ENCODE measurements at regions not wholly inside any gene's neighbourhood (a gene's known extent, or its start where the extent isn't known, plus 50 kb on each side); places are given as distances from the start of the nearest gene placed in this dataset.

GRCh38 chr11:112744041-112744440, 217.2 kb upstream of the NCAM1 start:
- Histone ChIP-seq H3K79me2 (no peaks in the 10 kb centered on the region), H3K27ac (no peak overlapping the region), H3K4me1 (ENCODE audit: insufficient read depth) (no peaks in the 10 kb centered on the region), H4K20me1 (ENCODE audit: insufficient read depth, poor library complexity, severe bottlenecking) (no peaks in the 10 kb centered on the region), H3K4me3 (no peak overlapping the region), H2AFZ (no peak overlapping the region), H3K36me3 (replicated peaks; ENCODE audit: insufficient read depth, low read depth) (no peaks in the 10 kb centered on the region), H3K9me2 (replicated peaks; ENCODE audit: insufficient read depth) (no peaks in the 10 kb centered on the region), H3K27me3 (peaks cover 21% of the 10 kb centered on the region), H3K4me2 (no peak overlapping the region), H3K9me3 (ENCODE audit: low read depth) (no peaks in the 10 kb centered on the region)
- TF ChIP-seq EZH2 (IDR thresholded peaks at IDR 0.05; ENCODE audit: borderline replicate concordance) (no peak), EZH2phosphoT487 (IDR thresholded peaks at IDR 0.05; ENCODE audit: low read depth, severe bottlenecking, unreplicated experiment) (no peak)
- TF ChIP-seq, protein P1, sequence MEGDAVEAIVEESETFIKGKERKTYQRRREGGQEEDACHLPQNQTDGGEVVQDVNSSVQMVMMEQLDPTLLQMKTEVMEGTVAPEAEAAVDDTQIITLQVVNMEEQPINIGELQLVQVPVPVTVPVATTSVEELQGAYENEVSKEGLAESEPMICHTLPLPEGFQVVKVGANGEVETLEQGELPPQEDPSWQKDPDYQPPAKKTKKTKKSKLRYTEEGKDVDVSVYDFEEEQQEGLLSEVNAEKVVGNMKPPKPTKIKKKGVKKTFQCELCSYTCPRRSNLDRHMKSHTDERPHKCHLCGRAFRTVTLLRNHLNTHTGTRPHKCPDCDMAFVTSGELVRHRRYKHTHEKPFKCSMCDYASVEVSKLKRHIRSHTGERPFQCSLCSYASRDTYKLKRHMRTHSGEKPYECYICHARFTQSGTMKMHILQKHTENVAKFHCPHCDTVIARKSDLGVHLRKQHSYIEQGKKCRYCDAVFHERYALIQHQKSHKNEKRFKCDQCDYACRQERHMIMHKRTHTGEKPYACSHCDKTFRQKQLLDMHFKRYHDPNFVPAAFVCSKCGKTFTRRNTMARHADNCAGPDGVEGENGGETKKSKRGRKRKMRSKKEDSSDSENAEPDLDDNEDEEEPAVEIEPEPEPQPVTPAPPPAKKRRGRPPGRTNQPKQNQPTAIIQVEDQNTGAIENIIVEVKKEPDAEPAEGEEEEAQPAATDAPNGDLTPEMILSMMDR (IDR thresholded peaks at IDR 0.05; ENCODE audit: poor library complexity): no peak
- 68% methylated on average over 2 of the region's 2 CpGs for WGBS (ENCODE audit: low lambda C conversion rate, missing lambda C conversion rate)
- DNase-seq (ENCODE audit: low spot score): no peak

DNA sequence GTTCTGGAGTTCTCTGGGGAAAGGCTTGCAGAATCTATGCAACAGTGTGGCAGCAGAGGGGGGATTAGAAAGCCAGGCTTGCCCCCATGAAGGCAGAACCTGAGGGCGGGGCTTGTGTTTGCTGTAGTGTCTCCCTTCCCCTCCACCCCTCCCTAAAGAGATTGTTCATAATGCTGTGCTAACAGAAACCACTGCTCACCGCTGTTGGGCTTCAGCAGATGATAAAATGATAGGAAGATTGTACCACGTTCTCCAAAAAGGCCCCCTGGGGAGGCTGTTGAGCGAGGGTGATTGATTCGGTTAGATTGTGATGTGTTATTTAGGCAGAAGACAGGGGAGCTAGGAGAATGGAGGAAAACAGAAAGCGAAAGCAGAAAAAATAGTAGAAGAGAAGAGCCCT, 215.2 kb upstream of the NCAM1 start:
- no peaks in the 10 kb centered on the region for H3K4me1 ChIP-seq (ENCODE audit: insufficient read depth)
- H3K4me3 ChIP-seq: no peak overlapping the region
- H3K9me3 ChIP-seq (ENCODE audit: low read depth): no peaks in the 10 kb centered on the region
- H3K27me3 ChIP-seq: peaks cover 21% of the 10 kb centered on the region
- WGBS (ENCODE audit: low lambda C conversion rate, missing lambda C conversion rate): 62% methylated on average over 6 of the region's 6 CpGs
- TF ChIP-seq, protein P1 (IDR thresholded peaks at IDR 0.05; ENCODE audit: poor library complexity): no peak
- TF ChIP-seq EZH2phosphoT487 (IDR thresholded peaks at IDR 0.05; ENCODE audit: low read depth, severe bottlenecking, unreplicated experiment) (no peak), EZH2 (IDR thresholded peaks at IDR 0.05; ENCODE audit: borderline replicate concordance) (no peak)
- H3K4me2 ChIP-seq: no peak overlapping the region
- H3K79me2 ChIP-seq: no peaks in the 10 kb centered on the region
- H4K20me1 ChIP-seq (ENCODE audit: insufficient read depth, poor library complexity, severe bottlenecking): no peaks in the 10 kb centered on the region
- no peak overlapping the region for H3K27ac ChIP-seq
- H3K9me2 ChIP-seq (replicated peaks; ENCODE audit: insufficient read depth): no peaks in the 10 kb centered on the region
- no peak overlapping the region for H2AFZ ChIP-seq
- H3K36me3 ChIP-seq (replicated peaks; ENCODE audit: insufficient read depth, low read depth): no peaks in the 10 kb centered on the region
- no peak for DNase-seq (ENCODE audit: low spot score)

GRCh38 chr11:112748252-112748651, 213.0 kb upstream of the NCAM1 start:
- H3K27me3 ChIP-seq: peaks cover 21% of the 10 kb centered on the region
- H3K4me1 ChIP-seq (ENCODE audit: insufficient read depth): no peaks in the 10 kb centered on the region
- DNase-seq (ENCODE audit: low spot score): no peak
- WGBS (ENCODE audit: low lambda C conversion rate, missing lambda C conversion rate): 82% methylated on average over 5 of the region's 5 CpGs
- H3K79me2 ChIP-seq: no peaks in the 10 kb centered on the region
- no peaks in the 10 kb centered on the region for H3K9me3 ChIP-seq (ENCODE audit: low read depth)
- no peak overlapping the region for H3K4me3 ChIP-seq
- no peak overlapping the region for H3K4me2 ChIP-seq
- no peaks in the 10 kb centered on the region for H3K36me3 ChIP-seq (replicated peaks; ENCODE audit: insufficient read depth, low read depth)
- no peaks in the 10 kb centered on the region for H3K9me2 ChIP-seq (replicated peaks; ENCODE audit: insufficient read depth)
- TF ChIP-seq EZH2 (IDR thresholded peaks at IDR 0.05; ENCODE audit: borderline replicate concordance): no peak
- H3K27ac ChIP-seq: no peak overlapping the region
- no peaks in the 10 kb centered on the region for H4K20me1 ChIP-seq (ENCODE audit: insufficient read depth, poor library complexity, severe bottlenecking)
- H2AFZ ChIP-seq: no peak overlapping the region

DNA sequence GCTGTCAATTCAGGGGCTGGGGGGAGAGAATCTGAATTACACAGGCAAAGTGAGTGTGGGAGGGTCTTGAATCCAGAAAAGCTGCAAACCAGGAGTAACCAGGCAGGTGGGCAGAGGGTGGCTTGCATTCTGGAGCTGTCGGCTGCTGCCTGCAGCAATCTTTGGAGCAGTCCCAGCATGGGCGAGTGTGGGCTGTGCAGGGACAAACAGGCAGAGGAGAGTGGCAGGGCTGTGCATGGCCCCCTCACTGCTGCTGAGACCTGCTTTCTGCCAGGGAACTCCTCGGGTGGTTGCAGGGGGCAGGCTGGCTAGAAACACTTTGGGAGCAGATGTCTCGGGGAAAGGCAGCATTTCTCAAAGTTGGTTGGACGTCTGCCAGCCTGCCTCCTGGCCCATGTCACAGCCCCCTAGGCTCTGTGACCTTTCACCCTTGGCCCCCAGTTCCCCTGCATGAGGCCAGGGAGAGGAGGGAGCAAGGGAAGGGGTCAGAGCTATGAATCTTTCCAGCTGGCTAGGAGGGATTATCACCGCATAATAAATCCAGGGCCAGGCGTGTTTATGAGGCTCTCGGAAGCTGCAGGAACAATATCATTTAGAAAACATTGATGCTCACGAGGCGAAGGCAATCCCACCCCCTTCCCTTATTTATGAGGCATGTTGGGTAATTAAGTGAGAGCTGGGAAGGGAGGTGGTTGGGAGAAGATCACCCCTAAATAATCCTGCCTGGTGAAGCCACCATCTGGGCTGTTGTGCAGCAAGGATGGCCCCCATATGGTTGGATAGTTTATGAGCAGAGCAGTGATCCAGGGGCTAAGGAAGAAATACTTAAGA, 212.3 kb upstream of the NCAM1 start:
- Histone ChIP-seq H3K79me2 (no peaks in the 10 kb centered on the region), H3K4me1 (ENCODE audit: insufficient read depth) (no peaks in the 10 kb centered on the region), H3K4me2 (no peak overlapping the region), H3K27ac (no peak overlapping the region), H3K36me3 (replicated peaks; ENCODE audit: insufficient read depth, low read depth) (no peaks in the 10 kb centered on the region), H3K4me3 (no peak overlapping the region), H3K9me2 (replicated peaks; ENCODE audit: insufficient read depth) (no peaks in the 10 kb centered on the region), H3K27me3 (peaks cover 21% of the 10 kb centered on the region), H2AFZ (no peak overlapping the region), H3K9me3 (ENCODE audit: low read depth) (no peaks in the 10 kb centered on the region), H4K20me1 (ENCODE audit: insufficient read depth, poor library complexity, severe bottlenecking) (no peaks in the 10 kb centered on the region)
- TF ChIP-seq EZH2 (IDR thresholded peaks at IDR 0.05; ENCODE audit: borderline replicate concordance): no peak
- TF ChIP-seq EZH2phosphoT487 (IDR thresholded peaks at IDR 0.05; ENCODE audit: low read depth, severe bottlenecking, unreplicated experiment): no peak
- TF ChIP-seq, protein P1 (IDR thresholded peaks at IDR 0.05; ENCODE audit: poor library complexity): no peak
- 45% methylated on average over 10 of the region's 10 CpGs for WGBS (ENCODE audit: low lambda C conversion rate, missing lambda C conversion rate)
- DNase-seq (ENCODE audit: low spot score): no peak

Data from hepatocyte (in vitro differentiated cells).